HCT116 (cell line): ENCODE measurements at regions not wholly inside any gene's neighbourhood (a gene's known extent, or its start where the extent isn't known, plus 50 kb on each side); places are given as distances from the start of the nearest gene placed in this dataset.

Experiments
- CTCF ChIP-seq, 3 experiments: fragments of 200-600 bp in 1 of 3; sonication (generic) in 1 of 3; IDR thresholded peaks in 2 of 3; conservative IDR thresholded peaks in 1 of 3; 2 replicates each; pipeline ENCODE4 v1.5.1; 2012 to 2017; ENCODE audit warnings: low read depth in 2 of 3, low read length in 2 of 3, antibody characterized with exemption in 1 of 3, borderline replicate concordance in 1 of 3, control low read depth in 1 of 3, mild to moderate bottlenecking in 1 of 3, mixed read lengths in 1 of 3, mixed run types in 1 of 3, moderate library complexity in 1 of 3; ENCODE audit not compliant: insufficient read depth in 1 of 3
- EZH2 ChIP-seq: fragments of 200-600 bp; sonication (generic); IDR thresholded peaks from 2 replicates; pipeline ENCODE4 v1.6.1; 2017; ENCODE audit warnings: antibody characterized with exemption, mixed run types
- POLR2A ChIP-seq: IDR thresholded peaks from 2 replicates; pipeline ENCODE4 v1.7.0; 2011; ENCODE audit warnings: borderline replicate concordance; ENCODE audit not compliant: insufficient read depth, insufficient read length; ENCODE audit errors: extremely low read depth
- REST ChIP-seq: IDR thresholded peaks from 2 replicates; pipeline ENCODE4 v1.6.1; 2012; ENCODE audit warnings: low read depth

GRCh38 chr13:33684874-33685273, 133.1 kb upstream of the RFC3 start:
- TF ChIP-seq CTCF (IDR thresholded peaks at IDR 0.05 in 2 of 3, conservative IDR thresholded peaks at IDR 0.05 in 1 of 3; ENCODE audit: borderline replicate concordance in 1 of 3, insufficient read depth in 1 of 3, low read depth in 2 of 3, low read length in 2 of 3) (no peak), POLR2A (no peak), EZH2 (no peak), REST (no peak)
